ENCODE measurements at regions not wholly inside any gene's neighbourhood (a gene's known extent, or its start where the extent isn't known, plus 50 kb on each side); places are given as distances from the start of the nearest gene placed in this dataset.

- no peak overlapping the region for H3K4me3 ChIP-seq (ENCODE audit: low read depth, low read length)
- in situ Hi-C loops (cut with HindIII; ENCODE audit: low sequenced_read_pairs), result no loop called here
- no peak for DNase-seq (ENCODE audit: low read depth, low spot score)
- no peak for TF ChIP-seq CTCF (IDR thresholded peaks at IDR 0.05; ENCODE audit: low read depth, low read length)
These were observed 681.8 kb upstream of the LRATD1 start for GRCh38 chr2:13950761-13951160.

- no peak for DNase-seq (ENCODE audit: low read depth, low spot score)
- in situ Hi-C loops (cut with HindIII; ENCODE audit: low sequenced_read_pairs), result no loop called here
- no peak for TF ChIP-seq CTCF (IDR thresholded peaks at IDR 0.05; ENCODE audit: low read depth, low read length)
- H3K4me3 ChIP-seq (ENCODE audit: low read depth, low read length), result no peak overlapping the region
These were observed 663.7 kb upstream of the LRATD1 start for GRCh38 chr2:13968811-13969210.

GRCh38 chr2:13986119-13986720 is 646.3 kb upstream of the LRATD1 start:
- no peak for DNase-seq (ENCODE audit: low read depth, low spot score)
- in situ Hi-C loops (cut with HindIII; ENCODE audit: low sequenced_read_pairs), result no loop called here
- TF ChIP-seq CTCF (IDR thresholded peaks at IDR 0.05; ENCODE audit: low read depth, low read length), result no peak
- no peak overlapping the region for H3K4me3 ChIP-seq (ENCODE audit: low read depth, low read length)

GRCh38 chr2:13996527-13996926 is 636.0 kb upstream of the LRATD1 start:
- no peak for TF ChIP-seq CTCF (IDR thresholded peaks at IDR 0.05; ENCODE audit: low read depth, low read length)
- no peak overlapping the region for H3K4me3 ChIP-seq (ENCODE audit: low read depth, low read length)
- DNase-seq (ENCODE audit: low read depth, low spot score), result no peak
- in situ Hi-C loops (cut with HindIII; ENCODE audit: low sequenced_read_pairs), result no loop called here

GRCh38 chr2:14011190-14011589 is 621.3 kb upstream of the LRATD1 start:
- in situ Hi-C loops (cut with HindIII; ENCODE audit: low sequenced_read_pairs), result no loop called here
- H3K4me3 ChIP-seq (ENCODE audit: low read depth, low read length), result no peak overlapping the region
- TF ChIP-seq CTCF (IDR thresholded peaks at IDR 0.05; ENCODE audit: low read depth, low read length), result no peak
- peak; percentile 71 for DNase-seq (ENCODE audit: low read depth, low spot score)

- H3K4me3 ChIP-seq (ENCODE audit: low read depth, low read length), result no peak overlapping the region
- in situ Hi-C loops (cut with HindIII; ENCODE audit: low sequenced_read_pairs), result no loop called here
- no peak for DNase-seq (ENCODE audit: low read depth, low spot score)
- no peak for TF ChIP-seq CTCF (IDR thresholded peaks at IDR 0.05; ENCODE audit: low read depth, low read length)
These were observed 617.3 kb upstream of the LRATD1 start for GRCh38 chr2:14015113-14015630.

Measured in astrocyte of the spinal cord (primary cell).